GM19035 (cell line): ENCODE measurements at regions not wholly inside any gene's neighbourhood (a gene's known extent, or its start where the extent isn't known, plus 50 kb on each side); places are given as distances from the start of the nearest gene placed in this dataset.

Experiments
- ATAC-seq: cut with Tn5 transposase; IDR thresholded peaks from one replicate; pipeline ENCODE4 v1.9.1; 2021; ENCODE audit not compliant: unreplicated experiment

DNA sequence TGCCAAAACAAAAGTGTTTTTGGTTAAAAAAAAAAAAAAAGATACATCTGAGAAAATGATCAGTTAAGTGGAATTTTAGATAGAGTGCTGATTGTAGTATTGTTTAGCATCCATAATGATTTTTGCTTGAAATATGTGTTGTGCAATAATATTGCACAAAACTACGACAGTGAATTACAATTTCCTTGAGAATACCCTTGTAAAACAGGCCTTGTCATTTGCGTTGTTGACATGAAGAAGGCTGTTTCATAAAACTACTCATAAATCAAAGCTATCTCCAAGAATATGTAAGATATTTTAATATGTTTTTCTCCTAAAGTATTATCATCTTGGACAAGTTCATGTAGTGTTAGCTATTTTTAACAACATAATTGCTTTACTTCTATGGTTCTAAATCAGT is 1077.0 kb downstream of the LRFN5 start:
- ATAC-seq: no peak

DNA sequence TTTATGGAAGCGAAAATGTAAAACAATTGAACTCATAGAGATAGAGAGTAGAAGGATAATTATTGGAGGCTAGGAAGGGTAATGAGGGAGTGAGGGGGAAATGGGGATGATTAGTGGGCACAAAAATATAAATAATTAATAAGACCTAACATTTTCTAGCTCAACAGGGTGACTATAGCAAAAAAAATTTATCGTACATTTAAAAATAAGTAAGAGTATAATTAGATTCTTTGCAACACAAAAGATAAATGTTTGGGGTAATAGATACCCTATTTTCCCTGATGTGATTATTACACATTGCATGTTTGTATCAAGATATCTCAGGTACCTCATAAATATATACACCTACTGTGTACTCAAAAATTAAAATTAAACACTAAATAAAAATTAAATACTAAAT is 1070.0 kb downstream of the LRFN5 start:
- no peak for ATAC-seq

DNA sequence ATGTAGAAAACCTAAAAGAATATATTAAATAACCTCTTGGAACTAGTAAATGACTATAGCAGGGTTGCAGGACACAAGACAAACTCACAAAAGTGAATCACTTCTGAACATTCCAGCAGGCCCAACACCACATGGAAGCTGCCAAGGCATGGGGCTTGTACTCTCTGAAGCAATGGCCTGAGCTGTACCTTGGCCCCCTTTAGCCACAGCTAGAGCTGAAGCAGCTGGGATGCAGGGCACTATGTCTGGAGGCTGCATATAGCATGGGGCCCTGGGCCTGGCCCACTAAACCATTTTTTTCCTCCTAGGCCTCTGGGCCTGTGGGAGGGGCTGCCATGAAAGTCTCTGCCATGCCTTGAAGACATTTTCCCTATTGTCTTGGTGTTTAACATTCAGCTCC is 1067.3 kb downstream of the LRFN5 start:
- no peak for ATAC-seq

DNA sequence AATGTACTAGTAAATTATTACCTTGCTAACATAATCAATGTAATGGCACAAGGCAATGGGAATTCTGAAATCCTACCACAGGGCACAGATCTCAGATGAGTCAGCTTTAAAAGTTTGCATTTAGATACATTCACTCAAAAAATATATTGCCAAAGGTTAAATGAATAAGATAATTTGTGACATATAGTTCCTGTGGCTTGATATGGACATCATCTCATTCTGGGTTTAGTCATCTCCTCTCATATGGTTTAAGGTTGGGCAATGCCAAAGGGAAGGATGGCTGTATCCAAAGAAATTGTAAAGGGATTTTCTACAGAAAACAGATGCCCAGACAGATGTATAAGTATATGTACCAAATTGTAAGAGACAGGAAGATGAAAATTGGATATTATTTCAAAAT is 1065.0 kb downstream of the LRFN5 start:
- ATAC-seq: no peak

DNA sequence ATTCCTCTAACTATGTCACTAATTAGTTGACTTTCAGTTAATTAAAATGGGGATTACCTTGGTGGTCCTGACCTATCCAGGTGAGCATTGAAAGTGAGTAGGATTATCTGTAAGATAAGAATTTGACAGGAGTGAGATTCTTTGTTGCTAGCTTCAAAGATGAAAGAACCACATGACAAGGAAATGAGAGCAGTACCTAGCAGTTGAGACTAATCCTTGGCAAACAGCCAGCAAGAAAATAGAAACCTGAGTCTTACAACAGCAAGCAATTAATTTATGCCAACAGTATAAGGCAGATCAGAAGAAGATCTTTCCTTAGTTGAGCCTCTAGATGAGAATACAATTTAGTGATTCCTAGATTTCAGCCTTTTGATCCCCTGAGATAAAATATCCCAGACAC is 1058.4 kb downstream of the LRFN5 start:
- ATAC-seq: no peak

DNA sequence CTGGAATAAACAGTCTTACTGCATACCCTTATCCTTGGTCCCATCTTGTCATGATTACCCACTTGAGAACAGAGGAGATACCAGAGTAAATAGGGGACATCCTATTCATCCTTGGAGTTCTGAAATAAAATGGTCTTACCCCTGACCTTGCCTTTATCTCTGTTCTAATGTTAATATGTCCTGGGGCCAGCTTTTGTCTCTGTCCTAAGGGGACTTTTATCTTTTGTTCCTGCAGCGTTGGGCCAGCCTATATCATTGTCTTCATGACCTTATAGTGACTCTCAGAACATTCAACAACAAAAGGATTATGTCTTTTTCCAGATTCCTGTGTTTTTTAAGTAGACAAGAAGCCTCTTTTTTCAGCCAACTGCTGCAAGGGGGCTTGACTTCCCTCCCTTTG is 1057.5 kb downstream of the LRFN5 start:
- no peak for ATAC-seq

DNA sequence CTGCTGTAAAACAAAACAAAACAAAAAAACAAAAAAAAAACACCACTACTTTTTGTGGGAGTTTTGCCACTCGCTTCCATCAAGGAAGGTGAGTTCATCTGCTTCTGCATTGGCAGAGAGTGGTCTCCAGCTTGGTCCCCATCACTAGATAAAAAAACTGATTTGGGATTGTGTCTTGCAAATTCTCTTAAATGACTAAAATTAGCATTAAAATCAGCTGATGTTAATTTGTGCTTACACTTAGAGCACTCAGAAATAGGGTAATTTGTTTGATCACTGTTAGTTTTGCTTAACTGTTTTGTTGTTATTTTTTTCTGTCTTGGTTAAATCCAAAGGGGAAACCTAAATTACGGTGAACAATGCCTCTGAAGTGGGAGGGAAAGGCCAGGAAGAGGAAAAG is 1048.0 kb downstream of the LRFN5 start:
- no peak for ATAC-seq

DNA sequence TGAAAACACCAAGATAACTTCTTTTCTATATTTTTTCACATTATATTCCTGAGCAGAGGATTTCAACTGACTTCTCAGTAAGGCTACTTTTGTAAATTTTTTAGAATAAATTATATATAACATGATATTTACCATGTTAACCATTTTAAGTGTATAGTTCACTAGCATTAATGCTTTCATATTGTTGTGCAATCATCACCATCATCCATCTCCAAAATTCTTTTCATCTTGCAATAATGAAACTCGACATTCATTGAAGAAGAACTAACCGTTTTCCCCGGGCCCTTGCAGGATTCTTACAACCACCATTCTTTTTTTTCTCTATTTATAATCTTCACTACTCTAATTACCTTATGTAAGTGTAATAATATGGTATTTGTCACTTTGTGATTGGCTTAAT is 1036.1 kb downstream of the LRFN5 start:
- no peak for ATAC-seq

DNA sequence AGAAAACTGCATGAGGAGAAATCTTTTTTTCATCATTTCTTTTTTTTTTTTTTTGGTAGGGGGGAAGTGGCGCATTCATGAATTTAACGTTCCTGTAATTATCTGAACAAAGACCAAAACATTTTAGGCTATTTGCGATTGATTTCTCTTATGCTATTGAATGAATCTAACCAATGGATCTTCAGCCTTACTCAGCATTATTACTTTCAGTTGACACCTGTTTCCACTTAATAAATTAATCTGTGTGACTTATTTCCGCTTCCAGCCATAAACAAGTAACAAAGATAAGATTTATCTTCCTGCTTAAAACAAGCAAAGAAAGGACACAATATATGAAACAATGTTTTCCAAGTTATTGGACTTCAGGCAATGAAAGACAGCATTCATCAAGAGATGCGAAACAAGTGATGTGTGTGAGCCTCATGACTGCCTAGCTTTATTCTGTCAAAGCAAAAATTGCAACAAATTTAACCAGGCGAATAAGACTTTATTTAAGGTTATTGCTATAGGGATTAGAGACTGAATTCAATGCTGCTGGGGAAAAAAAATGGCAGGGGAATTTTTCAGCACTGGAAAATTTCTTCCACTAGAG is 1026.9 kb downstream of the LRFN5 start:
- no peak for ATAC-seq

DNA sequence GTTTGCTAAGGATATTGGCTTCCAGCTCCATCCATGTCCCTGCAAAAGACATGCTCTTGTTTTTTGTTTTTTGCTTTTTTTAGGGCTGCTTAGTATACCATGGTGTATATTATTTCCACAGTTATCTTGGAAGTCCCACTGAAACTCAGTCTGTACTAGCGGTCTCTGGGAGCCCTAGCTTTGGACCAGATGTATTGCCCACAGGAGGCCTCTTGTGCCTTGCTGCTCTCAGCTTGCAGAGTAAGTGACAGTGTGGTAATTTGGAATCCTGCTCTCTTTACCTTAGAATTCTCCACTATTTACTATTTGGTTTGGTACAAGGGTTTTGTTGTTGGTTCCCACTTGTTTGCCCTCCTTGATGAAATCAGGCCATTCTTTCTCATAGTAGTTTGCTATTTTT is 1022.9 kb downstream of the LRFN5 start:
- no peak for ATAC-seq

DNA sequence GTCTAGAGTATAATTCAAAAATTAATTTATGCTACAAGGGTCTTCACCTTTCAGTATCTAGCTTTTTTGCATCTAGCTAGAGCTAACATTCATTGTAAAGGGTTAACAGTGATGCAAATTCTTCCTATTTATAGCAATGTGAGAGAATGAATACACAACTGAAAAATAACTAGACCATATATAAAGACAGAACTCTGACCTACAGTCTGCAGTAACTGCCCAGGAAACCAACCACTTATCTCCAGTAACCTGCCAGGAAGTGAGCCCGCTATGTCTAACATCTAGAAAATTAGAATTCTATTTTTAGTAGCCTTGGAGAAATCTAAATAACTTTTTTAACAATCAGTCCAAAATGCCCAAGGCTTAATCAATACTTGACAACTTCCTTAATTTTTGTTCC is 1021.9 kb downstream of the LRFN5 start:
- no peak for ATAC-seq

DNA sequence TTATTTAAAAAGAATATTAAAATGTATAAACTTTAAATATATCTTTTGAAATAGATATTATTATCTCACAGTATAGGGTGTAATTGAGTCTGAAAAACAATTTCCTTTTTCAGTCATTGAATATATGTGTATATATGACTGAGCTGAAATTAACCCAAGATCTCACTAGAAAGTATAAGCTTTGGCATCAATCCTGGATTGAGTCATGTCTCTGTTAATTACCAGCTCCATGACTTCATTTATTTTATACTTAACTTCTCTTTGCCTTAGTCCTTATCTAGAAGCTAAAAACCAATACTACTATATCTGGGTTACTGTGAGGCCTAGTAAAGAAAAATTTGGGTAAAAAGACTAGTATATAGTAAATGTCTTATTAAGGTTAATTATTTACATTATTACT is 1020.3 kb downstream of the LRFN5 start:
- no peak for ATAC-seq

DNA sequence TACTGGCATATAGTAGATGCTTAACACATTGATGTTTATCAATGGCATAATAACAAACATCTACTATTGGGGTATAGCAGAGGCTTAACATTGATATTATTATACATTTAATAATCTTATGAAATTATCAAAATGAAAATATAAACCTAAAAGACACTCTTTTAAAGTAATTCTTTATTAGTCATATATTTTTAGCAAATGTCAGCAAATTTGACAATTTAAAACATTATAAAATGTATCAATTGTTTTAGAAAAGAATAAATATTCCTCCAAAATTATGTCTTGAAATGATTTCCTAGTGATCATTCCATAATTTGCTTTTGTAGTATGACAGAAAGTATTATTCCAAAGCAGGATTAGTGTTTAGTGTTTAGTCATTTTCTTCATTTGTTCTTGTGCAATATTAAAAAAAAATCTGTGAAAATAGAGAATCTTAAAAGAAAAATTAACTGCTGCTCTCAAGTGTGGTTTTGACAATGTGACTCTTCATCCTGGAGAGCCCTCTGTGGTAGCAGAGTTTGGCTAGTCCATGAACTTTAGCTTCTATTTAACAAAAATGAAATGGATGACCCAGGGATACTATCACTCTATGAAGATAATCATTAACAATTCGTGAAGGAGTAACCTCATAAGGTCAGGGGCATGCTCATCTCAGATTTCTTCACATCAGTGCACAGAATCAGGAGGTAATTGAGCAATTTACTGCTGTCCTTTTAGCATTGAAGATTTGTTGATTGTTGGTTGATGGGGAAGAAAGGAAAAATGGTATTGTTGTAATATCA is 1018.5 kb downstream of the LRFN5 start:
- no peak for ATAC-seq

DNA sequence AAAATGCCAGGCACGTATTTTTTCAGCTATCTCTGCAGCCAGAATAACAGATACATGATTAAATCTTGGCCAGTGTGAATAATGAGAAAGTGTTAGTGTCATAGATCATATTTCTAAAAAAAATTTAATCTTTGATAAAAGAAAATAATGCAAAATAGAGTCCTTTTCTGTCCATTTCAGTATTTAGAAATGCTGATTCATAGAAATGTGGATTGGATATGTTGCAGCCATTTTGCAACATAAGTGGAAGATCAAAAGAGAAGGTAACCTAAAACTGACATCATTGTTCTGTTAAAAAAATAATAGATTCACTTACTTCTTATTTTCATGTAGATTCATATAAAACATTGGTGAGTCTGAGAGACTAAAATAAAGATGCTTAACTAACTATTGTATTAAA is 1010.3 kb downstream of the LRFN5 start:
- no peak for ATAC-seq

DNA sequence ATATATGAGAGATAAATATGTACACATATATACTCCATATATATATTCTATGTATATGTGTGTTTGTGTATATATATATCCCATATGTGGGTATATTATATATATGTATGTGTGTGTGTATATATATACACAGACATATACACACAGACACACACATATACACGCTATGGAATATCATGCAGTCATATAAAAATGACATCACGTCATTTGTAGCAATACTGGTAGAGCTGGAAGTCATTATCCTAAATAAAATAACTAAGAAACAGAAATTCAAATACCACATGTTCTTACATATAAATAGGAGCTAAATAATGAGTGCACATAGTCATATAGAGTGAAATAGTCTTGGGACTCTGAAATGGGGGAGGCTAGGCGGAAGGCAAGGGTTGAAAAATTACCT is 1000.2 kb downstream of the LRFN5 start:
- ATAC-seq: no peak

DNA sequence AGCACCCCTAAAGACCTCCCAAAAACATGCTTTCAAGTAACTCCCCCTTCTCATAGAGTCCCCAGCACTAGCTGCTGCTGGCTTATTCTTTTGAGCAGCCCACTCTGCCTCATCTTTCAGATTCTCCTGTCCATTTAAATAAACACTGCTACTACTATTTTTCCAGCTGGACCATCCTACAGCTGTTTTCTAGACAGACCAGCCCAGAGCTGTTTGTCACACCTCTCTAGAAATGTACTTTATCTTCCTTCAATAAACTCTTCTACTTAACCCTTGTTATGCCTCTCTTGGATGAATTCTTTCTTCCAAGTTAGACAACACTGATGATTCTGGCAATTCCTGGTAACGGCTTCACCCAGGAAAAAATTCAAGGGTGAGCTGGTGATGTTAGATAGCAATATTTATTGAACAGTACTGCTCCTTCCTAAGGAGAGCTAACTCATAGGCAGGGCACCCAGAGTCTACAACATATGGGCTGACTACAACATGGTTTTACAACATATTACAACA is 995.7 kb downstream of the LRFN5 start:
- no peak for ATAC-seq

DNA sequence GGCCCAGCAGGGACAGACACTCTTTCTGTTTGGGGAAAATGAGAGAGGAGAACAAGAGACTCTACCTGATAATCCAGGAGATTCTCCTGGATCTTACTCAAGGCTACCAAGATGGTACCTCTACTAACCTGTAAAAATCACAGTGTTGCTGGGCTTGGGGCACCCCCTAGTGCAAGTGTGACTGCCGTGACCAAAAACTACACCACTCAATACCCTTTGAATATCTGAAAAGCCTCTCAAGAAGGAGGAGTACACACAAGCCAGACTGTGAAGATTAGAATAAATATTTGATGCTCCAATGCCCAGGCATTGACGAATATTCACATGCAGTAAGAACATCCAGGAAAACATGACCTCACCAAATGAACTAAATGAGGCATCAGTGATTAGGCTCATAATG is 965.4 kb downstream of the LRFN5 start:
- no peak for ATAC-seq

DNA sequence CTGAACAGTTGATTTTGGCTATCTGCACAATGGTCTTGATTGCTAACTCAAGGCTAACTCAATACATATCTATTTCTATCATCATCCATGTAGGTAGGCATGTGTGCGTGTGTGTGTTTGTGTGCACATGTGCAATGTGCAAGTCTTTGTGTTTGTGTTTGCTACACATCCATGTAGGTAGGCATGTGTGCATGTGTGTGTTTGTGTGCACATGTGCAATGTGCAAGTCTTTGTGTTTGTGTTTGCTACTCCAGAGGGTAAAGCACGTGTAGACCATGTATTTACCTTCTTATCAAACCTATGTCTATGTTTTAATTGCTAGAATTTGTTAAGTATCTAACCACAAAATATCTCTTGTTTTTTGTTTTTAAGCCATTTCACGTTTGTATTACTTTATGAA is 962.6 kb downstream of the LRFN5 start:
- ATAC-seq: no peak

DNA sequence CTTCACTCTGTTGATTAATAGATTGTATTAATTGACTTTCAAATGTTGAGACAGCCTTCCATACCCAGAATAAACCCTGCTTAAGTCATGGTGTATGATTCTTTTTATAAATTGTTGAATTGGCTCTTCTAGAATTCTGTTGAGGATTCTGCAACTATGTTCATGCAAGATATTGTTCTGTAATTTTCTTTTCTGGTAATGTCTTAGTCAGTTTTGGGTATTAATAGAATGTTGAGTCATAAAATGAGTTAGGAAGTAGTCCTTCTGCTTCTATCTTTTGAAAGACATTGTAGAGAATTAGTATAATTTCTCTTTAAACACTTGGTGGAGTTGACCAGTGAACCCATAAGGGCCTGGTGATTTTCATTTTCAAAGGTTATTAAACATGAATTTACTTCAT is 958.9 kb downstream of the LRFN5 start:
- ATAC-seq: no peak

DNA sequence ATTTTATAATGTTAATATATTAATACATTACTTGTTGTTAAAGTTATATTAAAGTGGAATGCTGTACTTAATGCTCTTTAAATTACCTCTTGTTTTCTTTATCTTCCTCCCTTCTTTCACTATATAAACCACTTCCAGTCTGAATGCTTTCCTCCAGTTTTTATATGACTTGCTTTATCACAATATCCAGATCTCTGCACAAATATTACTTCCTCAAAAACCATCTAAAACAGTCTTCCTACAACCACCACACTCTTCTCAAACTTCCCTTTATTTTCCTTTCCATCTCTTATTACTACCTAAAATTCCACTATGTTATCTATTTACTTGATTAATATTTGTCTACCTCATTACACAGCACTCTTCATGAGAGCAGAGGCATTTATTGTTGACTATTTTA is 956.6 kb downstream of the LRFN5 start:
- no peak for ATAC-seq

DNA sequence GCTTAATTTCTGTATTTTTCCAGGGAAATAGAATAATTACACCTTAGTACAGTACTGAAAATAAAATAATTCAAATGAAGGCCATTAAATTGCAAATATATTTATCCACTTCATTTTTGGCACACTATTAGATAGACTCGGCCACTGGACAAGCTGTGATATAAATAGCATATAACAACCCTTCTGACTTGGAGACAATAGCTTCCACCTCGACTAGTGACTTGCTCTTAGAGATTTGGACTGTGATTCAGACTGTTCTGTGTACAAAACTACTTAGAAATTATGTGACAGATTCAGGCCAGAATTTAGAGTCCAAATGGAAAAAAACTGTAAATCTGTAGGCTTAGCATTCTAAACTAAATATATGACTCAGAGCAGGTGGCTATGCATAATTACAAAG is 949.9 kb downstream of the LRFN5 start:
- no peak for ATAC-seq

DNA sequence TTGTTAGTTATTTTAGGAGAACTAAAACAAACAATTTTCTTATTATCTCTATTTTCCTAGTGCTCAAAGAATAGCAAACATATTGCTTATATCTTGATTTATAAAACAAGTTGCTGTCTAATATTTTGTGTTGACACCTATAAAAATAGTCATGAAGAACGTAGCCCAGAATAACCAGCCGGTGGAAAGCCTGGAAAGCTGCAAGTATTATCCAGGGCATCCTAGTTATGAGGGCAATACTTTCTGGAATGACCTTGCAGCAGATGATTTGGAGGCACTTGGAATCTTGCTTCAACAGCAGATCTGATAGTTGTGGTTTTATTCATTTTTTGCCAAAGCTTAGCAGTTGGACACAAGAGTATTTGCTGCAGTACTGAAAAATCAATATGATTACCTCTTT is 948.7 kb downstream of the LRFN5 start:
- ATAC-seq: no peak

DNA sequence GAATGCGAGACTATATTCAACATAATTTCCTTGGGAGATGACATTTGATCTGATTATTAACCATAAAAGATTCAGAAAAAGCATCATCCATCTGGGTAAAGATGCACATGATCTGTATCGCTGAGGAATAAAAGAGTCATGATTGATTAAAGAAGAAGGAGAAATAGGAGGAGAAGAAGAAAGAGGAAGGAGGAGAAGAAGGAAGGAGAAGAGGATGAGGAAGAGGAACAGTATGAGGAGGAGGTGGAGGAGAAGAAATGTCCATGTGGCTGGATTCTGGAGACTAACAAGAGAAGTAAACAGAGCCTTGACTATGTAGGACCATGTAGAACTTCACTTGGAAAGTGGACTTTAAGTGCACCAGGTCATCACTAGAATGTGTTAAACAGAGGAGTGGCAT is 947.4 kb downstream of the LRFN5 start:
- no peak for ATAC-seq
